Small intestine (tissue), 7 donors: ENCODE measurements at regions not wholly inside any gene's neighbourhood (a gene's known extent, or its start where the extent isn't known, plus 50 kb on each side); places are given as distances from the start of the nearest gene placed in this dataset.

ENCODE experiments used
- DNase-seq, 2 donors: peaks; one replicate each; pipeline versions ENCODE4 v3.0.0 to v3.0.0-alpha.2; 2013
- FAIRE-seq: peaks from 2 replicates; lab custom pipeline; 2012; peaks lifted over from hg19 to GRCh38; lab: Jason Lieb, UNC
- H3K27ac ChIP-seq, 3 donors: one replicate each; pipeline ENCODE4 v1.5.1; 2013; ENCODE audit warnings: low read length in 2 of 3, mild to moderate bottlenecking in 2 of 3, control low read depth in 1 of 3, inconsistent platforms in 1 of 3, low read depth in 1 of 3, moderate library complexity in 1 of 3
- H3K27me3 ChIP-seq, 3 donors: one replicate each; pipeline ENCODE4 v1.6.1; 2013; ENCODE audit warnings: low read length in 3 of 3, inconsistent platforms in 1 of 3; ENCODE audit not compliant: control insufficient read depth in 3 of 3, insufficient read depth in 3 of 3
- H3K36me3 ChIP-seq, 3 donors: one replicate each; pipeline ENCODE4 v1.6.1; 2013; ENCODE audit warnings: low read length in 3 of 3, inconsistent platforms in 1 of 3, low read depth in 1 of 3, mild to moderate bottlenecking in 1 of 3, moderate library complexity in 1 of 3; ENCODE audit not compliant: control insufficient read depth in 3 of 3, insufficient read depth in 2 of 3
- H3K4me1 ChIP-seq, 3 donors: one replicate each; pipeline ENCODE4 v1.6.1; 2013; ENCODE audit warnings: low read length in 2 of 3, inconsistent platforms in 1 of 3, low read depth in 1 of 3, mild to moderate bottlenecking in 1 of 3, moderate library complexity in 1 of 3; ENCODE audit not compliant: control insufficient read depth in 3 of 3, insufficient read depth in 2 of 3
- H3K4me3 ChIP-seq, 3 donors: one replicate each; pipeline ENCODE4 v1.5.1; 2013; ENCODE audit warnings: low read length in 3 of 3, control low read depth in 1 of 3, inconsistent platforms in 1 of 3, low read depth in 1 of 3, mild to moderate bottlenecking in 1 of 3, moderate library complexity in 1 of 3
- H3K9me3 ChIP-seq, 2 donors: one replicate each; pipeline ENCODE4 v1.6.1; 2013; ENCODE audit warnings: low read depth in 1 of 2, low read length in 1 of 2; ENCODE audit not compliant: control insufficient read depth in 2 of 2, insufficient read depth in 1 of 2
- WGBS, 3 donors: extraction: QIAGEN DNeasy Blood & Tissue Kit; methylation state at CpG; one replicate each; pipeline ENCODE4 v1.1.7; 2013; 5-methylcytosine and 5-hydroxymethylcytosine counted together
- donor health status: healthy with polysubstance abuse.
- donor health status: control.
- donor health status: control.
- donor health status: Bipolar disorder and iron deficiency.
- donor health status: healthy.

GRCh38 chr2:111628221-111628620 is 255.8 kb downstream of the ANAPC1 start:
- 81 to 91% (median 83%) methylated on average over 1 of the region's 1 CpG for WGBS, 3 donors
- no peaks in the 10 kb centered on the region for H3K36me3 ChIP-seq
- no peak overlapping the region for H3K27ac ChIP-seq
- peaks cover 0 to 14% of the 10 kb centered on the region in 2 donors for H3K9me3 ChIP-seq
- FAIRE-seq = no peak
- H3K4me3 ChIP-seq = no peak overlapping the region
- no peak for DNase-seq
- H3K4me1 ChIP-seq = no peaks in the 10 kb centered on the region
- H3K27me3 ChIP-seq = no peaks in the 10 kb centered on the region

DNA sequence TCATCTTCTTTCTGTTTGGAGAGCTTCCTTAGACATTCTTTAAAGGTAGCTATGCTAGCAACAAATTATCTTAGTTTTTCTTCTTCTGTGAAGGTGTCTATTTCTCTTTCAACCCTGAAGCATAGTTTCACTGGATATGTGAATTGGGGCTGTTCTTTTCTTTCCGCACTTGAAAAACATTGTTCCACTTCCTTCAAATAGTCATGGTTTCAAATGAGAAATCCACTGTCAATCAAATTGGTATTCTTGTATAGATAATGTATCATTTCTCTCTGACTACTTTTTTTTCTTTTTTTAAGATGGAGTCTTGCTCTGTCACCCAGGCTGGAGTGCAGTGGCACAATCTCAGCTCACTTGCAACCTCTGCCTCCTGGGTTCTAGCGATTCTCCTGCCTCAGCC is 254.0 kb downstream of the ANAPC1 start:
- WGBS, 3 donors = 93 to 97% (median 96%) methylated on average over 2 of the region's 2 CpGs
- H3K4me1 ChIP-seq = no peaks in the 10 kb centered on the region
- H3K27ac ChIP-seq = no peak overlapping the region
- FAIRE-seq = no peak
- H3K4me3 ChIP-seq = no peak overlapping the region
- no peaks in the 10 kb centered on the region for H3K36me3 ChIP-seq
- no peak for DNase-seq
- H3K27me3 ChIP-seq = no peaks in the 10 kb centered on the region
- peaks cover 0 to 16% of the 10 kb centered on the region in 2 donors for H3K9me3 ChIP-seq

- Histone ChIP-seq H3K27me3 (peaks cover 0 to 2% (median 0%) of the 10 kb centered on the region in 3 donors), H3K4me1 (no peaks in the 10 kb centered on the region), H3K36me3 (no peaks in the 10 kb centered on the region), H3K27ac (no peak overlapping the region), H3K4me3 (no peak overlapping the region), H3K9me3 (peaks cover 0 to 16% of the 10 kb centered on the region in 2 donors)
- WGBS, 3 donors = 58 to 73% (median 67%) methylated on average over 4 of the region's 4 CpGs
- no peak for FAIRE-seq
- DNase-seq = no peak
Measured at GRCh38 chr2:111632661-111633060, 251.3 kb downstream of the ANAPC1 start.

- Histone ChIP-seq H3K27me3 (peaks cover 0 to 2% (median 0%) of the 10 kb centered on the region in 3 donors), H3K4me3 (no peak overlapping the region), H3K27ac (no peak overlapping the region), H3K4me1 (no peaks in the 10 kb centered on the region), H3K9me3 (peaks cover 0 to 15% of the 10 kb centered on the region in 2 donors), H3K36me3 (no peaks in the 10 kb centered on the region)
- no peak for FAIRE-seq
- no peak for DNase-seq
- 86 to 95% (median 91%) methylated on average over 2 of the region's 2 CpGs for WGBS, 3 donors
Measured at GRCh38 chr2:111633189-111633588, 250.8 kb downstream of the ANAPC1 start.

GRCh38 chr2:111633643-111634042 is 250.3 kb downstream of the ANAPC1 start:
- FAIRE-seq (no peak), DNase-seq (no peak)
- WGBS, 3 donors = 67 to 77% (median 71%) methylated on average over 6 of the region's 6 CpGs
- Histone ChIP-seq H3K36me3 (no peaks in the 10 kb centered on the region), H3K27me3 (peaks cover 0 to 2% (median 0%) of the 10 kb centered on the region in 3 donors), H3K4me3 (no peak overlapping the region), H3K4me1 (no peaks in the 10 kb centered on the region), H3K27ac (no peak overlapping the region), H3K9me3 (peaks cover 0 to 16% of the 10 kb centered on the region in 2 donors)

DNA sequence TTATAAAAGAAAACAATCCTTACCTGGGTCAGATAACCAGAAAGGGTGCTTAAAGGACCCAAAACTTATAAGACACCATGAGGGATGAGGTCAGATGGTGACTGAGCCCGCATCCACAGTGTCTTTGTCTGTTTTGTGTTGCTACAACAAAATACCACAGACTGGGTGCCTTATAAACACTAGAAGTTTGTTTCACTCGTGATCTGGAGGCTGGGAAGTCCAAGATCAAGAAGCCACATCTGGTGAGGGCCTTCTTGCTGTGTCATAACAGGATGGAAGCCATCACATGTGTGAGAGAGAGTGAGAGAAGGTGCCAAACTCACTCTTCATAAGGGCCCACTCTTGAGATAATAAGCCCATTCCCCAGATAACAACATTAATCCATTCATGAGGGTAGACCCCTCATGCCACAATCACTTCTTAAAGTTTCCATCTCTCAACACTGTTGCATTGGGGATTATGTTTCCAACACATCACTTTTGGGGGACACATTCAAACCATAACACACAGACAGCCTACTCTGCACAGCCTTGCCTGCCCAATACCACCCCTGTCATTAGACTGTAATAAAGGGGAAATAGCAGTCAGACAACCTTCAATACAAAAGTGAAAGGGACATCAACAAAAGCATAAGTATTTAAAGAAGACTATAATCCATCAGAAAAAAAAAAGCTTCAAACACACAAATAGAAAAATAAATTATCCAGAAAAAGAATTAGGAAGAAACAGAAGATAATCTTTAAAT is 249.8 kb downstream of the ANAPC1 start:
- no peaks in the 10 kb centered on the region for H3K36me3 ChIP-seq
- no peaks in the 10 kb centered on the region for H3K4me1 ChIP-seq
- FAIRE-seq (no peak), DNase-seq (no peak)
- WGBS, 3 donors = 51 to 72% (median 65%) methylated on average over 2 of the region's 2 CpGs
- peaks cover 0 to 14% of the 10 kb centered on the region in 2 donors for H3K9me3 ChIP-seq
- H3K27me3 ChIP-seq = peaks cover 0 to 2% (median 0%) of the 10 kb centered on the region in 3 donors
- H3K4me3 ChIP-seq = no peak overlapping the region
- H3K27ac ChIP-seq = no peak overlapping the region

DNA sequence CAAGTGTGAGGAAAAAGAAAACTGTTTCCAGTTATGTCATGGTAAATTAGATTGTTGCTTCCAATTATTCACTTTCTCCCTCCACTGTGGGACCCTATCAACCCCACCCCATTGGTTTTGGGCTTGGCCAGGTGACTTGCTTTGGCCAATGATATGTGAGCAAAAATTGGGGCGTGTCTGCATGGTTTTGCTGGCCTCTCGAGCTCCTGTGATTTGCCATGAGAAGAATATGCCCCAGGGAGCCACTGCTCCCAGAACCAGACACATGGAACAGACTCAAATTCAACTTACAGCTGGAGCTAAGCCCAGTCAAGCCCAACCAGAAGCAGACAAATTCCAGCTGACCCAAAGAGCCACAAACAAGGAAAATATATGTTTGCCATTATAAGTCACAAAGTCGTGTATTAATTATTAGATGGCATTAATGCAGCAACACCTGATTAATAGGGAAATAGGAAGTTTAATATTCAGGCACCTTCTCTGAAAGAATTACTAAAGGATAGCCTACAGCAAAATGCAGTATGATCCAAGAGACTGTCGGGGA is 248.9 kb downstream of the ANAPC1 start:
- H3K4me3 ChIP-seq = no peak overlapping the region
- no peak for FAIRE-seq
- WGBS, 3 donors = 78 to 87% (median 83%) methylated on average over 4 of the region's 4 CpGs
- no peaks in the 10 kb centered on the region for H3K36me3 ChIP-seq
- no peak for DNase-seq
- H3K9me3 ChIP-seq = peaks cover 0 to 11% of the 10 kb centered on the region in 2 donors
- no peaks in the 10 kb centered on the region for H3K4me1 ChIP-seq
- H3K27me3 ChIP-seq = peaks cover 0 to 2% (median 0%) of the 10 kb centered on the region in 3 donors
- no peak overlapping the region for H3K27ac ChIP-seq

DNA sequence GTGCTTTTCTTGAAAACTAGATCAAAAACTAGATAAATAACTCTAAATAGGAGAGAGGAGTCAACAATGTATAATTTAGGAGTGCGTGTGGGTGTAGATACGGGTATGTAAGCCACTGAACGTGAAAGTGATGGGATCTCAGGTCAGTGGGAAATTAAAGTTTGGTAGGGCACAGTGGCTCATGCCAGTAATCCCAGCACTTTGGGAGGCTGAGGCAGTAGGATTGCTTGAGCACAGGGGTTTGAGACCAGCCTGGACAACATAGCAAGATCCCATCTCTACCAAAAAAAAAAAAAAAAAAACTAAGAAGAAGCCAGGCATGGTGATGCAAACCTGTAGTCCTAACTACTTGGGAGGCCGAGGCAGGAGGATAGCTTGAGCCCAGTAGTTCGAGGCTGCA is 247.1 kb downstream of the ANAPC1 start:
- FAIRE-seq (no peak), DNase-seq (no peak)
- Histone ChIP-seq H3K9me3 (peaks cover 0 to 5% of the 10 kb centered on the region in 2 donors), H3K4me1 (no peaks in the 10 kb centered on the region), H3K27ac (no peak overlapping the region), H3K36me3 (no peaks in the 10 kb centered on the region), H3K4me3 (no peak overlapping the region), H3K27me3 (peaks cover 0 to 2% (median 0%) of the 10 kb centered on the region in 3 donors)
- 93 to 95% (median 94%) methylated on average over 5 of the region's 5 CpGs for WGBS, 3 donors
